ENCODE measurements at regions not wholly inside any gene's neighbourhood (a gene's known extent, or its start where the extent isn't known, plus 50 kb on each side); places are given as distances from the start of the nearest gene placed in this dataset.
A peak's percentile ranks its signal among the peaks of the same experiment; 100 is the strongest.

GRCh38 chr11:123362941-123363340, 67.1 kb upstream of the GRAMD1B start:
- Mint-ChIP-seq H3K27me3 (peaks cover 66% of the 10 kb centered on the region), H3K36me3 (ENCODE audit: insufficient read depth) (no peaks in the 10 kb centered on the region), H3K27ac (no peak overlapping the region), H3K4me1 (ENCODE audit: low read depth) (peaks cover 3% of the 10 kb centered on the region), H3K4me3 (ENCODE audit: low read depth) (no peak overlapping the region), H3K9me3 (ENCODE audit: low read depth) (no peaks in the 10 kb centered on the region)
- no peak for TF ChIP-seq CTCF (IDR thresholded peaks at IDR 0.05; ENCODE audit: unreplicated experiment)
- no peak for DNase-seq (ENCODE audit: low spot score, unreplicated experiment)

GRCh38 chr11:123362186-123362585, 67.9 kb upstream of the GRAMD1B start:
- no peaks in the 10 kb centered on the region for H3K9me3 Mint-ChIP-seq (ENCODE audit: low read depth)
- DNase-seq (ENCODE audit: low spot score, unreplicated experiment) = no peak
- no peak for TF ChIP-seq CTCF (IDR thresholded peaks at IDR 0.05; ENCODE audit: unreplicated experiment)
- peaks cover 3% of the 10 kb centered on the region for H3K4me1 Mint-ChIP-seq (ENCODE audit: low read depth)
- no peak overlapping the region for H3K4me3 Mint-ChIP-seq (ENCODE audit: low read depth)
- no peak overlapping the region for H3K27ac Mint-ChIP-seq
- H3K27me3 Mint-ChIP-seq = peaks cover 71% of the 10 kb centered on the region
- no peaks in the 10 kb centered on the region for H3K36me3 Mint-ChIP-seq (ENCODE audit: insufficient read depth)

- Mint-ChIP-seq H3K27ac (no peak overlapping the region), H3K4me1 (ENCODE audit: low read depth) (peaks cover 3% of the 10 kb centered on the region), H3K9me3 (ENCODE audit: low read depth) (no peaks in the 10 kb centered on the region), H3K36me3 (ENCODE audit: insufficient read depth) (no peaks in the 10 kb centered on the region), H3K4me3 (ENCODE audit: low read depth) (no peak overlapping the region), H3K27me3 (peaks cover 80% of the 10 kb centered on the region)
- no peak for DNase-seq (ENCODE audit: low spot score, unreplicated experiment)
- no peak for TF ChIP-seq CTCF (IDR thresholded peaks at IDR 0.05; ENCODE audit: unreplicated experiment)
These were observed 69.0 kb upstream of the GRAMD1B start for GRCh38 chr11:123361110-123361509.

- H3K4me1 Mint-ChIP-seq (ENCODE audit: low read depth) = peaks cover 3% of the 10 kb centered on the region
- H3K27me3 Mint-ChIP-seq = peaks cover 85% of the 10 kb centered on the region
- TF ChIP-seq CTCF (IDR thresholded peaks at IDR 0.05; ENCODE audit: unreplicated experiment) = no peak
- no peak overlapping the region for H3K4me3 Mint-ChIP-seq (ENCODE audit: low read depth)
- H3K36me3 Mint-ChIP-seq (ENCODE audit: insufficient read depth) = no peaks in the 10 kb centered on the region
- H3K27ac Mint-ChIP-seq = no peak overlapping the region
- no peak for DNase-seq (ENCODE audit: low spot score, unreplicated experiment)
- H3K9me3 Mint-ChIP-seq (ENCODE audit: low read depth) = no peaks in the 10 kb centered on the region
These were observed 69.7 kb upstream of the GRAMD1B start for GRCh38 chr11:123360267-123360936.

GRCh38 chr11:123357990-123358827, 71.9 kb upstream of the GRAMD1B start:
- no peak for TF ChIP-seq CTCF (IDR thresholded peaks at IDR 0.05; ENCODE audit: unreplicated experiment)
- peaks cover 88% of the 10 kb centered on the region for H3K27me3 Mint-ChIP-seq
- no peaks in the 10 kb centered on the region for H3K36me3 Mint-ChIP-seq (ENCODE audit: insufficient read depth)
- DNase-seq (ENCODE audit: low spot score, unreplicated experiment) = no peak
- peak overlapping the region; percentile 78 for H3K4me3 Mint-ChIP-seq (ENCODE audit: low read depth)
- no peaks in the 10 kb centered on the region for H3K9me3 Mint-ChIP-seq (ENCODE audit: low read depth)
- H3K27ac Mint-ChIP-seq = no peak overlapping the region
- H3K4me1 Mint-ChIP-seq (ENCODE audit: low read depth) = peaks cover 3% of the 10 kb centered on the region
